Mucosa of rectum (tissue), 2 donors: ENCODE measurements at regions not wholly inside any gene's neighbourhood (a gene's known extent, or its start where the extent isn't known, plus 50 kb on each side); places are given as distances from the start of the nearest gene placed in this dataset.

ENCODE experiments used
- H3K27ac ChIP-seq, 2 donors: one replicate each; pipeline ENCODE4 v1.7.0; 2013; ENCODE audit warnings: inconsistent platforms in 2 of 2, low read depth in 2 of 2, low read length in 2 of 2
- H3K27me3 ChIP-seq, 2 donors: one replicate each; pipeline ENCODE4 v1.7.0; 2013; ENCODE audit warnings: low read length in 2 of 2; ENCODE audit not compliant: control insufficient read depth in 2 of 2, insufficient read depth in 2 of 2
- H3K36me3 ChIP-seq, 2 donors: one replicate each; pipeline ENCODE4 v1.7.0; 2013; ENCODE audit warnings: low read length in 2 of 2; ENCODE audit not compliant: control insufficient read depth in 2 of 2, insufficient read depth in 2 of 2
- H3K4me1 ChIP-seq, 2 donors: one replicate each; pipeline ENCODE4 v1.7.0; 2013; ENCODE audit warnings: low read length in 2 of 2, mild to moderate bottlenecking in 1 of 2; ENCODE audit not compliant: control insufficient read depth in 2 of 2, insufficient read depth in 2 of 2
- H3K4me3 ChIP-seq, 2 donors: one replicate each; pipeline ENCODE4 v1.7.0; 2013; ENCODE audit warnings: low read length in 2 of 2
- H3K9ac ChIP-seq, 2 donors: one replicate each; pipeline ENCODE4 v1.7.0; 2013; ENCODE audit warnings: low read length in 2 of 2, low read depth in 1 of 2, mild to moderate bottlenecking in 1 of 2
- H3K9me3 ChIP-seq, 2 donors: one replicate each; pipeline ENCODE4 v1.7.0; 2013; ENCODE audit warnings: low read length in 2 of 2; ENCODE audit not compliant: control insufficient read depth in 2 of 2
- donor health status: healthy.
- donor health status: Normal muscosa, but diverticular disease.

- Histone ChIP-seq H3K4me3 (no peak overlapping the region), H3K9me3 (no peaks in the 10 kb centered on the region), H3K27ac (no peak overlapping the region), H3K27me3 (no peaks in the 10 kb centered on the region), H3K4me1 (peaks cover 0 to 3% of the 10 kb centered on the region in 2 donors), H3K9ac (no peak overlapping the region), H3K36me3 (no peaks in the 10 kb centered on the region)
Observed at GRCh38 chr12:9380650-9381049, 172.5 kb upstream of the PZP start.

DNA sequence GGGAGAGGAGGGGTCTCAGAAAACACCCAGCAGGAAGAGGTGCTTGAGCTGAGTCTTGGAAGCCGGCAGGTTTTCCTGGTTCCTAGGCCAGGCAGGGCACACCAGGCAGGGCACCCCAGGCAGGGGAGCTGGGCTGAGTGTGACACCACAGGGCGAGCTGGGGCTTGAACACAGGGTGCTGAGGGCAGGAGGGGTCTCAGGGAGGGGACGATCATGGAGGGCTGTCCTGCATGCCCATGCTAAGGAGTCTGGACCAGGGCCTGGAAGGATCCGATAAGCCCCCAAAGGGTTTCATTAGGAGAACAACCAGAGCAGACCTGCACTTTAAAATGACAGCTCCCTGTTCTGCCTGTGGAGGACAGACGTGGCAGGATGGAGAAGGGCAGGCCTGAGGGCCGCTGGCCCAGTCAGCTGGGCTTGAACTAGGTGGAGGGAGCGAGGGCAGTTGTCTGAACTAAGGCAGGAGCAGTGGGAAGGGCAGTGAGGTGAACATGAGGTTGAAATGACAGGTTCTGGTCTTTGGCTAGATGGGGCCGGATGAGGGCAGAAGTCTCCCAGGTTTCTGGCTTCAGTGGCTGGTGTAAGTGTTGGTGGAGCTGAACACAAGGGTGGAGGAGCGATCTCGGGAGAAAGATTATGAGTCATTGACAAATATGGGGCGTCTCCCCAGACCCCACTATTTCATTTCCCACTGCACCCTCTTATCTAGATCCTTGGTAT, 171.0 kb upstream of the PZP start:
- H3K36me3 ChIP-seq, result no peaks in the 10 kb centered on the region
- no peak overlapping the region for H3K4me3 ChIP-seq

GRCh38 chr12:9378430-9378835, 170.2 kb upstream of the PZP start:
- Histone ChIP-seq H3K27me3 (no peaks in the 10 kb centered on the region), H3K9me3 (no peaks in the 10 kb centered on the region), H3K27ac (no peak overlapping the region), H3K4me3 (no peak overlapping the region), H3K4me1 (peaks cover 0 to 3% of the 10 kb centered on the region in 2 donors), H3K36me3 (no peaks in the 10 kb centered on the region), H3K9ac (no peak overlapping the region)

More for the DNA sequence above, 171.0 kb upstream of the PZP start:
- no peaks in the 10 kb centered on the region for H3K27me3 ChIP-seq
- H3K4me1 ChIP-seq, result peaks cover 0 to 3% of the 10 kb centered on the region in 2 donors
- H3K27ac ChIP-seq, result no peak overlapping the region
- H3K9me3 ChIP-seq, result no peaks in the 10 kb centered on the region
- H3K9ac ChIP-seq, result no peak overlapping the region

GRCh38 chr12:9372202-9372601, 164.0 kb upstream of the PZP start:
- H3K9ac ChIP-seq, result no peak overlapping the region
- no peaks in the 10 kb centered on the region for H3K36me3 ChIP-seq
- H3K9me3 ChIP-seq, result no peaks in the 10 kb centered on the region
- H3K27ac ChIP-seq, result no peak overlapping the region
- no peaks in the 10 kb centered on the region for H3K4me1 ChIP-seq
- no peak overlapping the region for H3K4me3 ChIP-seq
- H3K27me3 ChIP-seq, result no peaks in the 10 kb centered on the region

DNA sequence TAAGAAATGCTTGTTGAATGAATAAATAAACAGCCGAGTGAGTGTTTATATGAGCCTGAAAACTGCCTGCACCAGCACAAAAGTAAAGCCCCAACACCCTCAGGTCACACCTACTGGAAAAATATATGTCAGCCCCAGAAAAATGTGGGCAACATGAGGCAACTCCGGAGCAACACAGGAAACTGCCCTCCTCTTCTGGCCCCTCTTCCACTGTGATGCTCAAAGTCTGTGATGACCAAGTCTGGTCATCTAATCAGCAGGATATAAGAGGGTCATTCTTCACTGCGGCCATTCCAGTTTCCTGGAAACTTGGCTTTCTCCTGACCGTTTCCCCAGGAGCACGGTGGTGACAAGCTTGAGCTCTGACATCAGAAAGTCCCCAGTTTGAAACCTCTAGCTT, 159.6 kb upstream of the PZP start:
- H3K9me3 ChIP-seq, result no peaks in the 10 kb centered on the region

DNA sequence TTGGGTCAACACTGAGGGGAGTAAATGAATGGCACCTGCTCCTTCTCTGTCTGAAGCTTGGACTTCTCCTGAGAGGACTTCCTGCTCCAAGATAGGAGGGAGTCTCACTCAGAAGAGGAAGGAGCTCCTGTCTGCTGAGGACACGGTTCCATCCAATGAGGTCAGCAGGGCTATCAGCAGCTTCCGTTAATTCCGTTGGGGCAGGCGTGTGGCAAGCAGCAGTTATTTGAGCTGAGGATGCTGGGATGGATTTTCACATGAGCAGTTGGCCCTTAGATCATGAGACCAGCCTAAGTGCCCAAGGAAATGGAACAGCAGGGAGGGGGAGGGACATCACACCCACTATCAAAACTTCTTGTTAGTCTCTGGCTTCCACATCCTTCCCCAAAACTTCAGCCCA, 159.0 kb upstream of the PZP start:
- Histone ChIP-seq H3K27ac (no peak overlapping the region), H3K9ac (no peak overlapping the region), H3K27me3 (no peaks in the 10 kb centered on the region), H3K36me3 (no peaks in the 10 kb centered on the region), H3K4me1 (peaks cover 0 to 2% of the 10 kb centered on the region in 2 donors), H3K9me3 (no peaks in the 10 kb centered on the region), H3K4me3 (no peak overlapping the region)

More for the DNA sequence above, 159.6 kb upstream of the PZP start:
- no peak overlapping the region for H3K27ac ChIP-seq
- no peak overlapping the region for H3K9ac ChIP-seq
- H3K27me3 ChIP-seq, result no peaks in the 10 kb centered on the region
- no peak overlapping the region for H3K4me3 ChIP-seq
- H3K36me3 ChIP-seq, result no peaks in the 10 kb centered on the region
- H3K4me1 ChIP-seq, result peaks cover 0 to 2% of the 10 kb centered on the region in 2 donors

DNA sequence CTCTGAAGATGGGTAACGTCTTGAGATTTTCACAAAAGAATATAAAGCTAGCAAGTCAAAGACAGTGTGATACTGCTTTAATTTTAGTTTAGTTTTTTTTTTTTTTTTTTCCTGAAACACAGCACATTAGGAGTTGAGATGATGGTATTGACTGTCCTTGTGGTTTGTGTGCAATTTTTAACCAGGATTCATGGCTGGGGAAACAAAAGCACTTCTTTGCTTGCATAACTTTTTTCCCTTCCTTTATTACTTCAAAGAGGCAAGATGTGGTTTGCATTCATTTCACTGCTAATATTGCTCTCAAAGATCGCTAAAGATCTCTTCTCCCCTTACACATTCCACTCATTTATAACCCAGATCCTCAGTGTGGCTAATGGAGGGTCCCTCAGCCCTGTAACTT, 157.1 kb upstream of the PZP start:
- Histone ChIP-seq H3K4me1 (peaks cover 0 to 2% of the 10 kb centered on the region in 2 donors), H3K9ac (no peak overlapping the region), H3K9me3 (no peaks in the 10 kb centered on the region), H3K36me3 (no peaks in the 10 kb centered on the region), H3K27ac (peak overlapping the region in 1 of 2 donors; percentile 13), H3K27me3 (no peaks in the 10 kb centered on the region), H3K4me3 (no peak overlapping the region)

- H3K9me3 ChIP-seq, result no peaks in the 10 kb centered on the region
- peak overlapping the region; percentile 9 to 35 for H3K27ac ChIP-seq
- H3K9ac ChIP-seq, result no peak overlapping the region
- H3K4me1 ChIP-seq, result peaks cover 0 to 2% of the 10 kb centered on the region in 2 donors
- H3K27me3 ChIP-seq, result no peaks in the 10 kb centered on the region
- peak overlapping the region in 1 of 2 donors; percentile 21 for H3K4me3 ChIP-seq
- H3K36me3 ChIP-seq, result no peaks in the 10 kb centered on the region
Observed at GRCh38 chr12:9364224-9365176, 156.3 kb upstream of the PZP start.

GRCh38 chr12:9363145-9363544, 154.9 kb upstream of the PZP start:
- H3K27me3 ChIP-seq, result no peaks in the 10 kb centered on the region
- no peaks in the 10 kb centered on the region for H3K36me3 ChIP-seq
- peaks cover 0 to 2% of the 10 kb centered on the region in 2 donors for H3K4me1 ChIP-seq
- H3K9me3 ChIP-seq, result no peaks in the 10 kb centered on the region
- H3K4me3 ChIP-seq, result no peak overlapping the region
- H3K9ac ChIP-seq, result no peak overlapping the region
- H3K27ac ChIP-seq, result peak overlapping the region in 1 of 2 donors; percentile 35

- no peaks in the 10 kb centered on the region for H3K9me3 ChIP-seq
- H3K36me3 ChIP-seq, result no peaks in the 10 kb centered on the region
- H3K9ac ChIP-seq, result no peak overlapping the region
- H3K4me1 ChIP-seq, result peaks cover 0 to 2% of the 10 kb centered on the region in 2 donors
- H3K27me3 ChIP-seq, result no peaks in the 10 kb centered on the region
- no peak overlapping the region for H3K27ac ChIP-seq
- no peak overlapping the region for H3K4me3 ChIP-seq
Observed at GRCh38 chr12:9361879-9362326, 153.7 kb upstream of the PZP start.
